ENCODE measurements at regions not wholly inside any gene's neighbourhood (a gene's known extent, or its start where the extent isn't known, plus 50 kb on each side); places are given as distances from the start of the nearest gene placed in this dataset.

GRCh38 chr2:120924924-120925323 is 189.3 kb downstream of the GLI2 start:
- DNase-seq: no peak

DNA sequence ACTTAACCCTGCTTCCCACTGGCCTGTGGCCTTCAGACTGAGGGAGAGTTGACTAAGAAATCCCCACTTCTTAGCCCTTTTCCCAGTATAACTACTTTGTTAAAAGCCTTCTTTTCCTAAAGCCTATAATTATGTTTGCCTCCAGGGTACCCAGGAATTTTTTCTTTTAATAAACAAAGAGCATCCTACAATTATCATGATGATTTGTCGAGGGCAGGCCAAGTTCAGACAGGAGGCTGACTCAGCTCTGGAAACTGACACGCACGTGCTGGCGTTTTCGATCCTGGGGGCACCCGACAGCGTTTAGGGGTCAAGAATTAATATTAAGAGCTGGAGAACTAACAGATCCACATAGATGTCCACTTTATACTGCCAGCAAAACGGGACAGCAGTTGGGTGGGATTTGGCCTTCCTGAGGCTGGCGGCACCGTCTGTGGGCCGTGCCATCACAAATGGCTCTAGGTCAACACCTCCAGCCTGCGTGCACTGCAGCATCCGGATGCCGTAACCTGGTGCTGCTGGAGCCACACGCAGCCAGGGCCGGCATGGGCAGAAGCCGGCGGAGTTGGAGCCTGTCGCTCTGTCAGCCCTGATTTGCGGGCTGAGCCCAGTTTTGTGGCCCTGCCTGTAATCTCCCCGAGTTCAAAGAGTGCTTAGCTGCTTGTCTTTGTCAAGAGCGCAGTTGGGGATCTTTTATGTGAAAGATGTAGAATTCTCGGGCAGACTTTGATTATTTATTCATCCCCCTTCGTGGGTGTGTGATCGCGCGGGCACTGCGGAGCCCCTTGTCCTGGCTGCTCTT is 191.0 kb downstream of the GLI2 start:
- no peak for DNase-seq

- no peak for DNase-seq
These were observed 191.6 kb downstream of the GLI2 start for GRCh38 chr2:120927265-120927628.

GRCh38 chr2:120929829-120930228 is 194.2 kb downstream of the GLI2 start:
- DNase-seq: no peak

GRCh38 chr2:120930236-120930635 is 194.6 kb downstream of the GLI2 start:
- no peak for DNase-seq

- DNase-seq: no peak
These were observed 195.2 kb downstream of the GLI2 start for GRCh38 chr2:120930864-120931263.

DNA sequence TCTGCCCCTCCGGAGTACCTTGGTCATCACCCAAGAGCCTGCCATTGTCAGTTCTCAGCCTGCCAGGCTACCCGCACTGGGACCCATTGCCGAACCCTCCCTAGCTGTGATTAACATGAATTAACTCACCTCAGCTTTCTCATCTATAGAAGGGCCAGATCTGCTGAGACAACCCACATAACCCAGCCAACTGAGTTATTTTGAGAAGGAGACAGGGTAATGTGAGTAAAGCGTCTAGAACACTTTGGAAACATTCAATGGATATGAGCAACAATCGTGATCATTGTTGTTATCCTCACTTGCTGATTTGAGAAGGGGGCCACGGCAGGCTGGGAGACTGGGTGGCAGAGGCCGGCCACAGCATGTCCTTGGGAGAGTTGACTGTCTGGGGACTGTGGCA is 196.8 kb downstream of the GLI2 start:
- no peak for DNase-seq

- DNase-seq: no peak
These were observed 197.2 kb downstream of the GLI2 start for GRCh38 chr2:120932881-120933280.

- no peak for DNase-seq
These were observed 198.3 kb downstream of the GLI2 start for GRCh38 chr2:120933693-120934573.

GRCh38 chr2:120934574-120935338 is 199.1 kb downstream of the GLI2 start:
- DNase-seq: no peak

DNA sequence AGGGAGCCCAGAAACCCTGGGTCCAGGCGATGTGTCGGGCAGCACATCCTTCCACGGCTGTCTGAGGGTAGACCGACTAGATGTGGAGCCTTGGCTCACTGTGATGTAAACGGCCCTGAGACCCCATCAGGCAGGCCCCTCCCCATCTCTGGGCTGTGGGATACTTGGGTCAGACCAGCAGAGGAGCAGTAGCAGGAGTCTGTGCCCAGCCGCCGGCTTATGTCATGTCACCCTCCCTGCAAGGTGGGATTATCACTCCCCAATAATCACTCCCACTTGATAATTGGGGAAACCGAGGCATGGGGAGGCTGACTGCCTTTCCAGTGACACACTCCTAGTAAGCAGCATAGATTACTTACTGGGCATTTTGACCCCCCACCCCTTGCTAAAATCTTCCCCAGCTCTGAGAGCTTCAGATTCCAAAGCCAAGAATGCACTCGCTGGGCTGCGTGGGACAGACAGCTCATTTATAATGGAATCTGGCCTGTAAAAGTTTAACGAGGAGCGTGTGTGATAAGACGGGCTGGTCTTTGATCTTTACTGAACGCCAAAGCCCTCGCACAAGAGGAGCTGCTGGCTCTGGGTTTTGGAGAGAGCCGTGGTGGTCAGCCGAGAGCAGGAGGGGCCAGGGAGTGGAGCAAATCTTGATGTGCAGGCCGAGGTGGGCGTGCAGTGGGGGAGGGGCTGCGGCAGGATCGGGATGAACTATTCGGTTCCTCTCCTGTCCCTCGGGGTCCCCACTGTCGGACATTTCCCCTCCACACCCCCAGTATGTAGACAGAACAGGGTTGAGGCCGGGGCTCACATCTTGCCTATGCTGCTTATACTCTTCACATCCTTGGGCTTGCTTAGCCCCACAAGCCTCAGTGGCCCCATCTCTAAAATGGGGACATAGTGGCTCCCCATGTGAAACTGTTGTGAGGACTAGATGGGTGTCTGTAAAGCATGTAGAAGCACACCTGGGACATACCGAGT is 200.0 kb downstream of the GLI2 start:
- DNase-seq: no peak

DNA sequence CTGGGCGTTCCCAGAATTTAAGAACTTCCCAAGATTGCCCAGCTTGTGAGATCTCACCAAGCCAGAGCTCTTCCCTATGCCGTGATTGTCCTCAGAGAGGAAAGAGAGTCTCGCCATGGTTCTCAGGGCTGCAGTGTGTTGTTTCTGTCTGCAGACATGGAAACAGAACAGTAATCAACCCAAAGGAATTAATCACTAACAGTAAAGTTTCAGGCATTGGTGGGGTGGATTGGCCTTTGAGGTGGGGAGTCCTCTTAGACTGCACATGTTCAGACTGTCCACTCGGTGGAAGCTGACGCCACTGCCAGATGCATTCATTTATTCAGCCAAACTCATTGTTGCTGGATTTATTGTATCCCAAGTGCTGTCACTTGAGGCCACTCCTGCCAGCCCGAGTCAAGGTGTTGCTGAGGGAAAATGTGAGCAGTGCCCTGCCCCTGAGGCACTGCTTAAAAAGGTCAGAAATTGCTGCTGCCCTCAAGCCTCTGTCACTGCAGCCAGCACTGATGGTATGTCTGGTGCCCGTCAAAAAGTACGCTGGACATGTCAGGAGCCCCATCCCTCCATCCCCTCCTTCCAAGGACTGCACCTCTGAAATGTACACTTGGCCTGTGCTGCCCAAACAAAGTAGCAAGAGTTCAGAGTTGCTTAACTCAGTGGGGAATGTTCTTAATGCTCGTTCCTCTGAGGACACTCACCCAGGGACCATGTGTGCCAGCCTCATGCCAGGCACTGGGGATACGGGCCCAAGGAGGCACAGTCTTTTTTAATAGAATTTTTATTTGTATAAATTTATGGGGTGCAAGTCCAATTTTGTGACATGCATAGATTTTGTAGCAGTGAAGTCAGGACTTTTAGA is 201.0 kb downstream of the GLI2 start:
- no peak for DNase-seq

- no peak for DNase-seq
These were observed 202.0 kb downstream of the GLI2 start for GRCh38 chr2:120937686-120938044.

DNA sequence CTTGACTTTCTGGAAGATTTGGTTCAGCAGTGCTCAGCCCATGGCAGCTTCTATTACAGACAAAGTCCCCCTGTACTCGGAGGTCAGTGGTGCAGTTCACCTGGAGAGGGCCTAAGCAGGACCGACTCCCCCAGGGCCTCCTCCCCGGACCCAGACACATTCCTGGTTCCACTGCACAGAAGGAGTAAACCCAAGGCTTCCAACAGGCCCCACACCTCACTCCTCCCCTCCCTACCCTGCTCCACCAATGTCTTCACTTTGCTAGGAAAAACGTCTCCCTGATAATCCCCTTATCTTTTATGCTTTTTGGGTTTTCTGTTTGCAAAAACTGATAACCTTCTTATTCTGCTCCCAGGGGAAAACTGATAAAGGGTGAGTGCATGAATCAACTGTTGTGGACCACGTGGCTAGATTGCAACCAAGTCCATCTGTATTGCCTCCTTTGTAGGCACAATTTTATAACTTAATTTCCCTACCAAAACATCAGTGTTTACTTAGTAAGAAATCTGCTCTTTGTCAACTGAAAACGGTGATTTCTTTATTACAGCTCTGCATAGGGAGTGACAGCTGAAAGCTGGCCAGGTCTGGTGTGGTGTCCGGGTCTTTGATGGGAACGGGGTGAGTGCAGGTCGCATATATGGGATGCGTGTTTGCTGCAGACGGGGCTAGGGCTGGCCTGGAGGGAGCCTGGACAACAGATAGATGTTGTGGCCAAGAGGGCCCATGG is 202.5 kb downstream of the GLI2 start:
- no peak for DNase-seq

GRCh38 chr2:120939595-120940318 is 204.1 kb downstream of the GLI2 start:
- no peak for DNase-seq

DNA sequence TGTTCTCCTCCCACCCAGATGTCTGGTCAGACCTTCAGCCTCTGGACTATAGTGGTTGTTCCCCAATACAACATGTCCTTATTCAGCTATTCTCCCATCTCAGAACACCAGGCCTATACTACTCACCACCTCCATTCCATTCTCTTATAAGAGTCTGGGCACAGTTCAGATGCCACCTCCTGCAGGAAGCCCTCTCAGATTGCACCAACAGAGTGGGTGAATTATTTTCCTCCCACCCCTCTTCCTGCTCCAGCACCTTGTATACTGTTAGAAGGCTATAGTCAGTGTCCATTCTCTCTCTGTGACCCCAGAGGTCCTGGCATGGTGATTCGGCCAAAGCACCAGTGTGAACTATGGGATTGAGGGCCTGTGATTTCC is 204.6 kb downstream of the GLI2 start:
- DNase-seq: no peak

DNA sequence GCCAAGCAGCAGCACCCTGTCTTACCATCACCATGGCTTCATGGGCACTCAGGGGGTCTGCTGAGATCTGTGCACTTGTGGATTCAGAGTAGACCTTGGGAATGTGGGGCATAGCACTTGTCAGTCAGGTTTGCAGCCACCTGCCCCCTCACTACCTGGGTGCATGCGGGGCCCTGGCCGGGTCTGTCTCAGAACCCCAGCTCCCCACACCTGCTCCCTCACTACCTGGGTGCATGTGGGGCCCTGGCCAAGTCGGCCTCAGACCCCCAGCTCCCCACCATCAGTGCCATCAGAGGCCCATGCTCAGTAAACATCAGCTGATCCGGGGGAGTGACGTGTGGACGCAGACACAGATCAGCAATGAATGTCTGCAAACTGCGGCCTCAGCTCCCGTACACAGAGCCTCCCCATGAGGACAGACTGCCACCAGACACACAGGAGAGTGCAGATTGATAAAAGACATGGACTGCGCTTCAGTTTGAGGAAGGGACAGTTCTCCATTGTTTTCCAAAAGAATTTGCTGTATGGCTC is 205.1 kb downstream of the GLI2 start:
- no peak for DNase-seq

- no peak for DNase-seq
These were observed 206.0 kb downstream of the GLI2 start for GRCh38 chr2:120941571-120942120.

DNA sequence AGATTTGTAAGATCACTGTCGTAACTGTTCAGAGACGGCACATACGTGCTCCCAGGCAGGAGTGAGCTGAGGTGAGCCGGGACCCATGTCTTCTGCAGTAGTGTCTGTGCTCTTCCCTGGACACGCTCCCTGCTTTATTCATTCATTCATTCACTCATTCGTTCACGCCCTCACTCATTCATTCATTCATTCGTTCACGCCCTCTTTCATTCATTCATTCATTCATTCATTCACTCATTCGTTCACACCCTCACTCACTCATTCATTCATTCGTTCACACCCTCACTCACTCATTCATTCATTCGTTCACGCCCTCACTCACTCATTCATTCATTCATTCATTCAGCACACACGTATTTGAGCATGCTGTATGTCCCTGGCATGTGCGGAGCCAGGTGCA is 207.0 kb downstream of the GLI2 start:
- no peak for DNase-seq
